ENCODE measurements at regions not wholly inside any gene's neighbourhood (a gene's known extent, or its start where the extent isn't known, plus 50 kb on each side); places are given as distances from the start of the nearest gene placed in this dataset.

- TF ChIP-seq CTCF (IDR thresholded peaks at IDR 0.05) = no peak
- TF ChIP-seq POLR2A (IDR thresholded peaks at IDR 0.05) = no peak
- no peak for TF ChIP-seq EP300 (IDR thresholded peaks at IDR 0.05)
Measured at GRCh38 chr2:239506961-239507360, 106.1 kb upstream of the HDAC4 start.

Measured in tibial nerve (tissue), 4 donors.